GM12878 (cell line): ENCODE measurements at regions not wholly inside any gene's neighbourhood (a gene's known extent, or its start where the extent isn't known, plus 50 kb on each side); places are given as distances from the start of the nearest gene placed in this dataset.

Source experiments
- ATAC-seq: fragments of 200-7000 bp; cut with Tn5 transposase; 3 replicates; pipeline ENCODE4 v1.9.1; 2020; ENCODE audit warnings: mild to moderate bottlenecking, moderate library complexity
- BruUV-seq: library from RNA; stranded (reverse); fragments of 400-500 nt; replicated peaks from 2 replicates; lab custom pipeline; 2021; lab: Mats Ljungman, UMichigan
- CTCF ChIA-PET: fragments of 300-600 bp; sonication (Branson Sonifier 250); formaldehyde crosslinking; extraction: SDS; loops from one replicate; lab custom pipeline; 2021; ENCODE audit warnings: inconsistent platforms; lab: Yijun Ruan, JAX
- POLR2A ChIA-PET: fragments of 350-600 bp; formaldehyde crosslinking; extraction: SDS; loops from one replicate; lab custom pipeline; 2021; ENCODE audit warnings: inconsistent platforms; lab: Charles Lee
- RAD21 ChIA-PET: fragments of 300-600 bp; sonication (Branson Sonifier 250); formaldehyde crosslinking; loops from one replicate; lab custom pipeline; 2023; ENCODE audit warnings: antibody characterized with exemption; ENCODE audit not compliant: unreplicated experiment; lab: Charles Lee
- SMC1A ChIA-PET: fragments of 300-600 bp; sonication (Branson Sonifier 250); formaldehyde crosslinking; loops from one replicate; lab custom pipeline; 2023; ENCODE audit not compliant: unreplicated experiment, uncharacterized antibody; lab: Charles Lee
- DNase-seq: peaks from one replicate; pipeline ENCODE4 v3.0.0-alpha.2; 2011; ENCODE audit warnings: low read depth, low spot score
- FAIRE-seq: peaks from 3 replicates; lab custom pipeline; 2011; peaks lifted over from hg19 to GRCh38; lab: Jason Lieb, UNC
- H2AFZ ChIP-seq: 2 replicates; pipeline ENCODE4 v1.6.0; 2011; ENCODE audit warnings: low read depth, low read length, control low read depth; ENCODE audit not compliant: control insufficient read depth
- H3K27ac ChIP-seq: 2 replicates; pipeline ENCODE4 v1.5.1; 2011; ENCODE audit warnings: control low read depth; ENCODE audit not compliant: control insufficient read depth, insufficient read depth
- H3K27me3 ChIP-seq, 2 experiments: replicated peaks in 1 of 2; 2 replicates each; pipeline versions ENCODE4 v1.6.0 to v1.6.1; 2011; ENCODE audit warnings: low read length in 1 of 2; ENCODE audit not compliant: control insufficient read depth in 2 of 2, insufficient read depth in 2 of 2
- H3K36me3 ChIP-seq, 2 experiments: 2 replicates each; pipeline ENCODE4 v1.5.1; 2011; ENCODE audit warnings: low read length in 1 of 2; ENCODE audit not compliant: control insufficient read depth in 2 of 2, insufficient read depth in 2 of 2
- H3K4me1 ChIP-seq: 2 replicates; pipeline ENCODE4 v1.6.1; 2011; ENCODE audit warnings: mild to moderate bottlenecking, low read length, moderate library complexity, mixed read lengths; ENCODE audit not compliant: control insufficient read depth, insufficient read depth
- H3K4me2 ChIP-seq: 2 replicates; pipeline ENCODE4 v1.6.0; 2011; ENCODE audit warnings: control low read depth; ENCODE audit not compliant: control insufficient read depth, insufficient read depth
- H3K4me3 ChIP-seq: fragments of 200-600 bp; sonication (generic); 2 replicates; pipeline ENCODE4 v1.5.1; 2016
- H3K79me2 ChIP-seq: 2 replicates; pipeline ENCODE4 v1.6.0; 2011; ENCODE audit warnings: low read length; ENCODE audit not compliant: control insufficient read depth, insufficient read depth
- H3K9ac ChIP-seq: 2 replicates; pipeline ENCODE4 v1.8.0; 2011; ENCODE audit warnings: low read length, control low read depth, mixed read lengths; ENCODE audit not compliant: control insufficient read depth, insufficient read depth
- H3K9me3 ChIP-seq: replicated peaks from 3 replicates; pipeline ENCODE4 v1.5.1; 2011; ENCODE audit warnings: mild to moderate bottlenecking, low read length; ENCODE audit not compliant: control insufficient read depth, insufficient read depth
- H4K20me1 ChIP-seq: 2 replicates; pipeline ENCODE4 v1.6.0; 2011; ENCODE audit not compliant: control insufficient read depth, insufficient read depth
- IKZF1 ChIP-seq: fragments of 450-650 bp; conservative IDR thresholded peaks from 2 replicates; pipeline ENCODE4 v1.6.1; 2017; ENCODE audit warnings: antibody characterized with exemption, mild to moderate bottlenecking
- MXI1 ChIP-seq: fragments of 150-350 bp; IDR thresholded peaks from 2 replicates; pipeline ENCODE4 v1.6.1; 2011; ENCODE audit warnings: low read depth, mild to moderate bottlenecking, inconsistent platforms, low read length, improper control_type of control experiment
- NFYA ChIP-seq: IDR thresholded peaks from 2 replicates; pipeline ENCODE4 v1.6.1; 2011; ENCODE audit warnings: low read depth, mild to moderate bottlenecking, low read length, improper control_type of control experiment, borderline replicate concordance
- PAX8 ChIP-seq: fragments of 450-650 bp; IDR thresholded peaks from 2 replicates; pipeline ENCODE4 v1.6.1; 2017; ENCODE audit warnings: mild to moderate bottlenecking, moderate library complexity
- RELA ChIP-seq: fragments of 450-650 bp; IDR thresholded peaks from 2 replicates; pipeline ENCODE4 v1.8.0; 2014; ENCODE audit warnings: borderline replicate concordance; ENCODE audit not compliant: partially characterized antibody
- SRF ChIP-seq, 2 experiments: IDR thresholded peaks; 2 replicates each; pipeline ENCODE4 v1.6.1; 2011; ENCODE audit warnings: low read depth in 2 of 2, low read length in 2 of 2, mild to moderate bottlenecking in 1 of 2, moderate library complexity in 1 of 2
- TARDBP ChIP-seq: IDR thresholded peaks from 2 replicates; pipeline ENCODE4 v1.6.1; 2016; ENCODE audit warnings: borderline replicate concordance
- ZNF24 ChIP-seq: fragments of 450-650 bp; IDR thresholded peaks from 2 replicates; pipeline ENCODE4 v1.6.1; 2017; ENCODE audit warnings: antibody characterized with exemption, mild to moderate bottlenecking
- WGBS: methylation state at CpG from one replicate; pipeline ENCODE4 v1.1.6; 2016; ENCODE audit warnings: low lambda C conversion rate; ENCODE audit not compliant: insufficient replicate concordance, insufficient coverage; ENCODE audit errors: missing lambda C conversion rate; 5-methylcytosine and 5-hydroxymethylcytosine counted together
- in situ Hi-C: fragments of 300-500 bp; cut with MboI; formaldehyde crosslinking; loops from 9 replicates; pipeline ENCODE4 v1.14.3; 2018; ENCODE audit warnings: mixed read lengths
- intact Hi-C: fragments of 100-400 bp; cut with micrococcal nuclease; formaldehyde crosslinking; loops from one replicate; pipeline ENCODE4 v1.14.2; 2022; ENCODE audit not compliant: unreplicated experiment

GRCh38 chr22:27638329-27639233 lies 163.0 kb downstream of the MN1 start:
- H3K4me1 ChIP-seq: no peaks in the 10 kb centered on the region
- H3K4me3 ChIP-seq: no peak overlapping the region
- H3K9me3 ChIP-seq: no peaks in the 10 kb centered on the region
- no peaks in the 10 kb centered on the region for H4K20me1 ChIP-seq
- no peak for DNase-seq
- SMC1A ChIA-PET: no interaction called here
- no peak for ATAC-seq
- no peaks in the 10 kb centered on the region for H3K27me3 ChIP-seq
- no peak for FAIRE-seq
- no peak overlapping the region for H3K4me2 ChIP-seq
- CTCF ChIA-PET: no interaction called here
- BruUV-seq: no TSS peak
- POLR2A ChIA-PET: no interaction called here
- no peaks in the 10 kb centered on the region for H3K36me3 ChIP-seq
- no peak overlapping the region for H3K27ac ChIP-seq
- WGBS: 31% methylated on average over 25 of the region's 25 CpGs
- no peaks in the 10 kb centered on the region for H3K79me2 ChIP-seq
- RAD21 ChIA-PET: no interaction called here
- H3K9ac ChIP-seq: no peak overlapping the region
- in situ Hi-C loops: no loop called here
- intact Hi-C loops: no loop called here
- TF ChIP-seq ZNF24: no peak
- no peak for TF ChIP-seq MXI1
- TF ChIP-seq TARDBP: no peak
- TF ChIP-seq PAX8: no peak
- no peak for TF ChIP-seq IKZF1
- TF ChIP-seq SRF (IDR thresholded peaks at IDR 0.05; ENCODE audit: low read depth in 2 of 2, low read length in 2 of 2): no peak
- no peak for TF ChIP-seq RELA
- TF ChIP-seq NFYA: no peak
- TF ChIP-seq, all 136 proteins: peak for 0
- no peak overlapping the region for H2AFZ ChIP-seq
